Ascending aorta (tissue), 2 donors: ENCODE measurements at regions not wholly inside any gene's neighbourhood (a gene's known extent, or its start where the extent isn't known, plus 50 kb on each side); places are given as distances from the start of the nearest gene placed in this dataset.

Experiments
- DNase-seq, 2 donors: peaks; one replicate each; pipeline ENCODE4 v3.0.0-alpha.2; 2019; ENCODE audit warnings: low spot score in 2 of 2
- H3K27ac ChIP-seq, 2 donors: fragments of 200-600 bp; sonication (generic); one replicate each; pipeline ENCODE4 v1.5.1; 2016 to 2017; ENCODE audit warnings: mild to moderate bottlenecking in 1 of 2
- H3K27me3 ChIP-seq: fragments of 200-600 bp; sonication (generic); one replicate; pipeline ENCODE4 v1.5.1; 2017
- H3K36me3 ChIP-seq, 2 donors: fragments of 200-600 bp; sonication (generic); one replicate each; pipeline ENCODE4 v1.5.1; 2016
- H3K4me1 ChIP-seq, 2 donors: fragments of 200-600 bp; sonication (generic); one replicate each; pipeline ENCODE4 v1.5.1; 2016 to 2017; ENCODE audit warnings: mild to moderate bottlenecking in 1 of 2
- H3K4me3 ChIP-seq, 2 donors: fragments of 200-600 bp; sonication (generic); one replicate each; pipeline ENCODE4 v1.5.1; 2016 to 2017; ENCODE audit warnings: mild to moderate bottlenecking in 1 of 2
- H3K9me3 ChIP-seq, 2 donors: fragments of 200-600 bp; sonication (generic); one replicate each; pipeline ENCODE4 v1.5.1; 2016
- CTCF ChIP-seq, 3 experiments: fragments of 200-600 bp in 2 of 3; fragments of 450-650 bp in 1 of 3; sonication (generic) in 2 of 3; IDR thresholded peaks; one replicate each; pipeline ENCODE4 v1.5.1; 2016 to 2019; ENCODE audit warnings: antibody characterized with exemption in 3 of 3, mild to moderate bottlenecking in 1 of 3, moderate library complexity in 1 of 3
- intact Hi-C: fragments of 100-400 bp; cut with DNase I; formaldehyde crosslinking; loops from one replicate; pipeline ENCODE4 v1.15.1; 2023

GRCh38 chr13:43981512-43982301, 102.0 kb downstream of the LACC1 start:
- no peak overlapping the region for H3K27ac ChIP-seq
- H3K36me3 ChIP-seq: no peaks in the 10 kb centered on the region
- TF ChIP-seq CTCF (IDR thresholded peaks at IDR 0.05): no peak
- no peaks in the 10 kb centered on the region for H3K27me3 ChIP-seq
- H3K4me3 ChIP-seq: no peak overlapping the region
- no peaks in the 10 kb centered on the region for H3K4me1 ChIP-seq
- no peak for DNase-seq
- no peaks in the 10 kb centered on the region for H3K9me3 ChIP-seq
- intact Hi-C loops: no loop called here

- intact Hi-C loops: no loop called here
- Histone ChIP-seq H3K9me3 (no peaks in the 10 kb centered on the region), H3K36me3 (no peaks in the 10 kb centered on the region), H3K4me3 (no peak overlapping the region), H3K27me3 (no peaks in the 10 kb centered on the region), H3K4me1 (peaks cover 0 to 3% of the 10 kb centered on the region in 2 donors), H3K27ac (no peak overlapping the region)
- DNase-seq: no peak
- no peak for TF ChIP-seq CTCF (IDR thresholded peaks at IDR 0.05)
Measured at GRCh38 chr13:43983373-43983772, 103.7 kb downstream of the LACC1 start.

- intact Hi-C loops: no loop called here
- no peak overlapping the region for H3K27ac ChIP-seq
- no peaks in the 10 kb centered on the region for H3K36me3 ChIP-seq
- no peaks in the 10 kb centered on the region for H3K9me3 ChIP-seq
- DNase-seq: no peak
- H3K4me1 ChIP-seq: peaks cover 0 to 7% of the 10 kb centered on the region in 2 donors
- H3K27me3 ChIP-seq: no peaks in the 10 kb centered on the region
- no peak overlapping the region for H3K4me3 ChIP-seq
- TF ChIP-seq CTCF (IDR thresholded peaks at IDR 0.05): no peak
Measured at GRCh38 chr13:43984292-43984691, 104.6 kb downstream of the LACC1 start.

- no peak for DNase-seq
- no peak for TF ChIP-seq CTCF (IDR thresholded peaks at IDR 0.05)
Measured at GRCh38 chr13:43985422-43986072, 105.8 kb downstream of the LACC1 start.

GRCh38 chr13:43986421-43986981, 106.8 kb downstream of the LACC1 start:
- TF ChIP-seq CTCF (IDR thresholded peaks at IDR 0.05): no peak
- no peaks in the 10 kb centered on the region for H3K36me3 ChIP-seq
- intact Hi-C loops: no loop called here
- no peak for DNase-seq
- H3K27ac ChIP-seq: no peak overlapping the region
- H3K4me1 ChIP-seq: peaks cover 0 to 7% of the 10 kb centered on the region in 2 donors
- H3K4me3 ChIP-seq: no peak overlapping the region
- H3K27me3 ChIP-seq: no peaks in the 10 kb centered on the region
- H3K9me3 ChIP-seq: no peaks in the 10 kb centered on the region

More at GRCh38 chr13:43985422-43986072, 105.8 kb downstream of the LACC1 start:
- H3K27ac ChIP-seq: no peak overlapping the region
- peaks cover 0 to 7% of the 10 kb centered on the region in 2 donors for H3K4me1 ChIP-seq
- intact Hi-C loops: no loop called here
- no peaks in the 10 kb centered on the region for H3K9me3 ChIP-seq
- no peaks in the 10 kb centered on the region for H3K27me3 ChIP-seq
- H3K4me3 ChIP-seq: no peak overlapping the region
- no peaks in the 10 kb centered on the region for H3K36me3 ChIP-seq
